ENCODE measurements at regions not wholly inside any gene's neighbourhood (a gene's known extent, or its start where the extent isn't known, plus 50 kb on each side); places are given as distances from the start of the nearest gene placed in this dataset.

- H3K4me1 ChIP-seq (ENCODE audit: insufficient read depth), result no peaks in the 10 kb centered on the region
- no peaks in the 10 kb centered on the region for H4K20me1 ChIP-seq (ENCODE audit: insufficient read depth, poor library complexity, severe bottlenecking)
- no peak overlapping the region for H3K4me2 ChIP-seq
- no peaks in the 10 kb centered on the region for H3K27me3 ChIP-seq
- H2AFZ ChIP-seq, result no peak overlapping the region
- DNase-seq (ENCODE audit: low spot score), result no peak
- no peaks in the 10 kb centered on the region for H3K36me3 ChIP-seq (replicated peaks; ENCODE audit: insufficient read depth, low read depth)
- H3K79me2 ChIP-seq, result no peaks in the 10 kb centered on the region
- no peak overlapping the region for H3K4me3 ChIP-seq
- no peak for TF ChIP-seq EZH2 (IDR thresholded peaks at IDR 0.05; ENCODE audit: borderline replicate concordance)
- TF ChIP-seq, protein P1, sequence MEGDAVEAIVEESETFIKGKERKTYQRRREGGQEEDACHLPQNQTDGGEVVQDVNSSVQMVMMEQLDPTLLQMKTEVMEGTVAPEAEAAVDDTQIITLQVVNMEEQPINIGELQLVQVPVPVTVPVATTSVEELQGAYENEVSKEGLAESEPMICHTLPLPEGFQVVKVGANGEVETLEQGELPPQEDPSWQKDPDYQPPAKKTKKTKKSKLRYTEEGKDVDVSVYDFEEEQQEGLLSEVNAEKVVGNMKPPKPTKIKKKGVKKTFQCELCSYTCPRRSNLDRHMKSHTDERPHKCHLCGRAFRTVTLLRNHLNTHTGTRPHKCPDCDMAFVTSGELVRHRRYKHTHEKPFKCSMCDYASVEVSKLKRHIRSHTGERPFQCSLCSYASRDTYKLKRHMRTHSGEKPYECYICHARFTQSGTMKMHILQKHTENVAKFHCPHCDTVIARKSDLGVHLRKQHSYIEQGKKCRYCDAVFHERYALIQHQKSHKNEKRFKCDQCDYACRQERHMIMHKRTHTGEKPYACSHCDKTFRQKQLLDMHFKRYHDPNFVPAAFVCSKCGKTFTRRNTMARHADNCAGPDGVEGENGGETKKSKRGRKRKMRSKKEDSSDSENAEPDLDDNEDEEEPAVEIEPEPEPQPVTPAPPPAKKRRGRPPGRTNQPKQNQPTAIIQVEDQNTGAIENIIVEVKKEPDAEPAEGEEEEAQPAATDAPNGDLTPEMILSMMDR (IDR thresholded peaks at IDR 0.05; ENCODE audit: poor library complexity), result no peak
- no peaks in the 10 kb centered on the region for H3K9me3 ChIP-seq (ENCODE audit: low read depth)
- no peaks in the 10 kb centered on the region for H3K9me2 ChIP-seq (replicated peaks; ENCODE audit: insufficient read depth)
- 72% methylated on average over 2 of the region's 2 CpGs for WGBS (ENCODE audit: low lambda C conversion rate, missing lambda C conversion rate)
- H3K27ac ChIP-seq, result no peak overlapping the region
Observed at GRCh38 chr6:91645811-91646210, 1058.9 kb upstream of the MAP3K7 start.

DNA sequence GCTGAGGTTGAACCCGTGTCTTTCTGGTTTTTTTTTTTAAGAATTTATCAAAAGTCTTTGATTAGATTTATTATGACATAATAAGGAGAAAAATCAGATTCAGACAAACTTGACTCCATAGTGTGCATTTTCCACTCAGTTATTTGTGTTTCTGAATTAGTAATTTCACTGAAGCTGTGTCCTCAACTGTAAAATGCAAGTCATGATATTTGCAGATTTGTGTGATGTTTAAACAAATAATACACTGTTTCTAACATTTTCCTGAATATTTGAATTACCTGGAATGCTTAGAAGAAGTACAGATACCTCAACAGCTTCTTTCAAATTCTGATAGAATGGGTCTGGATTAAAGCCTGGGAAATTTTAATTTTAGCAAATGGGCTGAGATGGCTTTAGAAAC, 1050.3 kb upstream of the MAP3K7 start:
- Histone ChIP-seq H2AFZ (no peak overlapping the region), H3K4me2 (no peak overlapping the region), H3K27me3 (no peaks in the 10 kb centered on the region), H3K4me3 (no peak overlapping the region), H3K27ac (no peak overlapping the region), H3K79me2 (no peaks in the 10 kb centered on the region), H4K20me1 (ENCODE audit: insufficient read depth, poor library complexity, severe bottlenecking) (no peaks in the 10 kb centered on the region), H3K36me3 (replicated peaks; ENCODE audit: insufficient read depth, low read depth) (no peaks in the 10 kb centered on the region), H3K4me1 (ENCODE audit: insufficient read depth) (peaks cover 7% of the 10 kb centered on the region), H3K9me2 (replicated peaks; ENCODE audit: insufficient read depth) (no peaks in the 10 kb centered on the region), H3K9me3 (ENCODE audit: low read depth) (no peaks in the 10 kb centered on the region)
- WGBS (ENCODE audit: low lambda C conversion rate, missing lambda C conversion rate), result 90% methylated on average over 1 of the region's 1 CpG
- TF ChIP-seq EZH2phosphoT487 (IDR thresholded peaks at IDR 0.05; ENCODE audit: low read depth, severe bottlenecking, unreplicated experiment), result no peak
- TF ChIP-seq, protein P1 (IDR thresholded peaks at IDR 0.05; ENCODE audit: poor library complexity), result no peak
- TF ChIP-seq EZH2 (IDR thresholded peaks at IDR 0.05; ENCODE audit: borderline replicate concordance), result no peak
- DNase-seq (ENCODE audit: low spot score), result no peak

DNA sequence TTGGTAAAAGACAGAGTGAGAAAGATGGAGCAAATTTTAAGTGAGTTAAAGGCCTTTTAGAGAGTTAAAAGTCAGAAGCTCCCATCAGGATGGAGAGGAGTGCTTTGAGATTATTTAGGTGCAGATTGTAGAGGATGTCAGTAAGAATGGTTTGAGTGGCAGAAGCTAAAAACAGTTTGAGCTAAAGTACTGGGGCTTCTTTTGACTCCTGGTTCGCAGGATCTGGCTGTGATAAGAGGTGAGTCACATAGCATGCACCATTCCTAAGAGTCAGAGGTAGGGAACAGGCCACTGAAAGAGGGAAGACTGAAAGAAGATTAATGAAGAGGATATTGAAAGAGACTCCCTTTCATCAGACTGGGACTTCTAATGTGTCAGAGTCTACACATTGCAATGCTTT, 1047.9 kb upstream of the MAP3K7 start:
- Histone ChIP-seq H2AFZ (no peak overlapping the region), H3K4me3 (no peak overlapping the region), H3K4me2 (no peak overlapping the region), H3K27me3 (no peaks in the 10 kb centered on the region), H3K9me2 (replicated peaks; ENCODE audit: insufficient read depth) (no peaks in the 10 kb centered on the region), H3K79me2 (no peaks in the 10 kb centered on the region), H3K9me3 (ENCODE audit: low read depth) (no peaks in the 10 kb centered on the region), H3K4me1 (ENCODE audit: insufficient read depth) (peaks cover 7% of the 10 kb centered on the region), H4K20me1 (ENCODE audit: insufficient read depth, poor library complexity, severe bottlenecking) (no peaks in the 10 kb centered on the region), H3K36me3 (replicated peaks; ENCODE audit: insufficient read depth, low read depth) (no peaks in the 10 kb centered on the region), H3K27ac (no peak overlapping the region)
- TF ChIP-seq EZH2phosphoT487 (IDR thresholded peaks at IDR 0.05; ENCODE audit: low read depth, severe bottlenecking, unreplicated experiment) (no peak), EZH2 (IDR thresholded peaks at IDR 0.05; ENCODE audit: borderline replicate concordance) (no peak)
- TF ChIP-seq, protein P1 (IDR thresholded peaks at IDR 0.05; ENCODE audit: poor library complexity), result no peak
- no peak for DNase-seq (ENCODE audit: low spot score)
- WGBS (ENCODE audit: low lambda C conversion rate, missing lambda C conversion rate), result 32% methylated on average over 1 of the region's 1 CpG

Data from hepatocyte (in vitro differentiated cells).